VCaP (cell line): ENCODE measurements at regions not wholly inside any gene's neighbourhood (a gene's known extent, or its start where the extent isn't known, plus 50 kb on each side); places are given as distances from the start of the nearest gene placed in this dataset.

Experiments
- H3K27ac ChIP-seq: fragments of 450-650 bp; 2 replicates; pipeline ENCODE4 v1.5.1; 2017
- CTCF ChIP-seq: fragments of 450-650 bp; conservative IDR thresholded peaks from 2 replicates; pipeline ENCODE4 v1.5.1; 2017; ENCODE audit warnings: mild to moderate bottlenecking, moderate library complexity

- TF ChIP-seq CTCF: no peak
- H3K27ac ChIP-seq: peak overlapping the region; percentile 63
Measured at GRCh38 chr9:126081746-126082145, 244.9 kb upstream of the MVB12B start.

- TF ChIP-seq CTCF: no peak
- peak overlapping the region; percentile 63; the same call in 1 of the 2 replicates for H3K27ac ChIP-seq
Measured at GRCh38 chr9:126084008-126084407, 242.6 kb upstream of the MVB12B start.

- no peak for TF ChIP-seq CTCF
- H3K27ac ChIP-seq: no peak overlapping the region
Measured at GRCh38 chr9:126084696-126085095, 241.9 kb upstream of the MVB12B start.

GRCh38 chr9:126085170-126085569 is 241.5 kb upstream of the MVB12B start:
- TF ChIP-seq CTCF: no peak
- no peak overlapping the region for H3K27ac ChIP-seq

GRCh38 chr9:126088336-126088735 is 238.3 kb upstream of the MVB12B start:
- no peak overlapping the region for H3K27ac ChIP-seq
- TF ChIP-seq CTCF: no peak

- H3K27ac ChIP-seq: no peak overlapping the region
- peak; percentile 11; the same call in 1 of the 2 replicates for TF ChIP-seq CTCF
Measured at GRCh38 chr9:126089789-126090188, 236.8 kb upstream of the MVB12B start.

- no peak overlapping the region for H3K27ac ChIP-seq
- no peak for TF ChIP-seq CTCF
Measured at GRCh38 chr9:126093771-126094170, 232.9 kb upstream of the MVB12B start.
